Caco-2 (cell line): ENCODE measurements at regions not wholly inside any gene's neighbourhood (a gene's known extent, or its start where the extent isn't known, plus 50 kb on each side); places are given as distances from the start of the nearest gene placed in this dataset.

Experiments used
- BruUV-seq: library from RNA; stranded (reverse); fragments of 400-500 nt; replicated peaks from 2 replicates; lab custom pipeline; 2021; lab: Mats Ljungman, UMichigan
- CTCF ChIA-PET: fragments of 300-600 bp; sonication (Branson Sonifier 250); formaldehyde crosslinking; loops from one replicate; lab custom pipeline; 2022; ENCODE audit warnings: antibody characterized with exemption; lab: Charles Lee
- POLR2A ChIA-PET: fragments of 300-600 bp; sonication (Branson Sonifier 250); formaldehyde crosslinking; loops from one replicate; lab custom pipeline; 2022; ENCODE audit warnings: antibody characterized with exemption; lab: Charles Lee
- DNase-seq, 2 experiments: peaks; one replicate each; pipeline versions ENCODE4 v3.0.0 to v3.0.0-alpha.2; 2020 to 2022
- H3K27me3 ChIP-seq: replicated peaks from 2 replicates; pipeline ENCODE4 v1.6.0; 2011; ENCODE audit warnings: low read length; ENCODE audit not compliant: control insufficient read depth, insufficient read depth
- H3K36me3 ChIP-seq: 2 replicates; pipeline ENCODE4 v1.5.1; 2011; ENCODE audit warnings: low read length; ENCODE audit not compliant: control insufficient read depth, insufficient read depth
- H3K4me1 ChIP-seq: fragments of 250-450 bp; sonication (Bioruptor Pico); 2 replicates; pipeline ENCODE4 v1.5.1; 2020; ENCODE audit warnings: mild to moderate bottlenecking
- H3K4me3 ChIP-seq: 2 replicates; pipeline ENCODE4 v1.5.1; 2011; ENCODE audit warnings: low read depth, mild to moderate bottlenecking, control low read depth, low read length
- H3K9me3 ChIP-seq: fragments of 250-450 bp; sonication (Bioruptor Pico); 2 replicates; pipeline ENCODE4 v1.5.1; 2020; ENCODE audit warnings: mild to moderate bottlenecking, moderate library complexity
- H3K27ac Mint-ChIP-seq: one replicate; pipeline ENCODE4 v1.8.0; 2022; ENCODE audit warnings: mixed read lengths; ENCODE audit not compliant: unreplicated experiment
- H3K27me3 Mint-ChIP-seq: one replicate; pipeline ENCODE4 v1.8.0; 2022; ENCODE audit warnings: mixed read lengths; ENCODE audit not compliant: insufficient read depth, unreplicated experiment
- H3K36me3 Mint-ChIP-seq: one replicate; pipeline ENCODE4 v1.8.0; 2022; ENCODE audit warnings: mild to moderate bottlenecking, mixed read lengths; ENCODE audit not compliant: insufficient read depth, unreplicated experiment
- H3K4me1 Mint-ChIP-seq: one replicate; pipeline ENCODE4 v1.8.0; 2022; ENCODE audit warnings: low read depth, mixed read lengths; ENCODE audit not compliant: unreplicated experiment
- H3K4me3 Mint-ChIP-seq: one replicate; pipeline ENCODE4 v1.8.0; 2022; ENCODE audit warnings: mild to moderate bottlenecking, moderate library complexity, mixed read lengths; ENCODE audit not compliant: unreplicated experiment
- H3K9me3 Mint-ChIP-seq: one replicate; pipeline ENCODE4 v1.8.0; 2022; ENCODE audit warnings: mixed read lengths; ENCODE audit not compliant: unreplicated experiment
- CTCF ChIP-seq, 2 experiments: fragments of 200-600 bp in 1 of 2; IDR thresholded peaks; 1 replicate in 1 of 2; 2 replicates in 1 of 2; pipeline versions ENCODE4 v1.5.1 to v1.8.0; 2011 to 2022; ENCODE audit warnings: antibody characterized with exemption in 1 of 2, control low read depth in 1 of 2, inconsistent platforms in 1 of 2, low read depth in 1 of 2, low read length in 1 of 2, mild to moderate bottlenecking in 1 of 2, moderate library complexity in 1 of 2; ENCODE audit not compliant: insufficient read depth in 1 of 2, severe bottlenecking in 1 of 2, unreplicated experiment in 1 of 2
- intact Hi-C: fragments of 100-400 bp; cut with micrococcal nuclease; formaldehyde crosslinking; loops from one replicate; pipeline ENCODE4 v1.10.0; 2022; ENCODE audit not compliant: unreplicated experiment

- TF ChIP-seq CTCF (IDR thresholded peaks at IDR 0.05; ENCODE audit: insufficient read depth in 1 of 2, low read depth in 1 of 2, low read length in 1 of 2, severe bottlenecking in 1 of 2, unreplicated experiment in 1 of 2): no peak
- Mint-ChIP-seq H3K27ac (no peak overlapping the region), H3K9me3 (peaks cover 15% of the 10 kb centered on the region), H3K4me3 (no peak overlapping the region), H3K27me3 (no peaks in the 10 kb centered on the region), H3K36me3 (peaks cover 5% of the 10 kb centered on the region), H3K4me1 (peaks cover 21% of the 10 kb centered on the region)
- Histone ChIP-seq H3K9me3 (no peaks in the 10 kb centered on the region), H3K27me3 (no peaks in the 10 kb centered on the region), H3K4me1 (no peaks in the 10 kb centered on the region), H3K36me3 (no peaks in the 10 kb centered on the region), H3K4me3 (no peak overlapping the region)
- no TSS peak for BruUV-seq
- DNase-seq: no peak
- intact Hi-C loops: no loop called here
- POLR2A ChIA-PET: interaction anchor here (0.6 kb wide), 1 partner anchor 322 kb away, joined by 3 read pairs; no protein-coding TSS in a partner anchor
- CTCF ChIA-PET: no interaction called here
Observed at GRCh38 chr9:20188616-20189369, 400.0 kb upstream of the SLC24A2 start.

GRCh38 chr9:20187318-20187717 lies 398.5 kb upstream of the SLC24A2 start:
- intact Hi-C loops: no loop called here
- no peak for TF ChIP-seq CTCF (IDR thresholded peaks at IDR 0.05; ENCODE audit: insufficient read depth in 1 of 2, low read depth in 1 of 2, low read length in 1 of 2, severe bottlenecking in 1 of 2, unreplicated experiment in 1 of 2)
- Mint-ChIP-seq H3K27ac (no peak overlapping the region), H3K4me1 (peaks cover 21% of the 10 kb centered on the region), H3K27me3 (no peaks in the 10 kb centered on the region), H3K9me3 (peaks cover 13% of the 10 kb centered on the region), H3K4me3 (no peak overlapping the region), H3K36me3 (peaks cover 5% of the 10 kb centered on the region)
- DNase-seq: no peak
- Histone ChIP-seq H3K9me3 (no peaks in the 10 kb centered on the region), H3K4me1 (no peaks in the 10 kb centered on the region), H3K4me3 (no peak overlapping the region), H3K36me3 (no peaks in the 10 kb centered on the region), H3K27me3 (no peaks in the 10 kb centered on the region)
- ChIA-PET CTCF (no interaction called here), POLR2A (no interaction called here)
- no TSS peak for BruUV-seq

- Mint-ChIP-seq H3K4me3 (no peak overlapping the region), H3K27ac (no peak overlapping the region), H3K27me3 (no peaks in the 10 kb centered on the region), H3K36me3 (peaks cover 1% of the 10 kb centered on the region), H3K9me3 (peaks cover 9% of the 10 kb centered on the region), H3K4me1 (peaks cover 18% of the 10 kb centered on the region)
- H3K27me3 ChIP-seq: no peaks in the 10 kb centered on the region
- no peaks in the 10 kb centered on the region for H3K9me3 ChIP-seq
- ChIA-PET CTCF (no interaction called here), POLR2A (no interaction called here)
- BruUV-seq: no TSS peak
- H3K36me3 ChIP-seq: no peaks in the 10 kb centered on the region
- H3K4me1 ChIP-seq: no peaks in the 10 kb centered on the region
- intact Hi-C loops: no loop called here
- no peak for DNase-seq
- no peak for TF ChIP-seq CTCF (IDR thresholded peaks at IDR 0.05; ENCODE audit: insufficient read depth in 1 of 2, low read depth in 1 of 2, low read length in 1 of 2, severe bottlenecking in 1 of 2, unreplicated experiment in 1 of 2)
- no peak overlapping the region for H3K4me3 ChIP-seq
Observed at GRCh38 chr9:20186823-20187222, 398.0 kb upstream of the SLC24A2 start.
